Heart right ventricle (tissue), 16 donors: ENCODE measurements at regions not wholly inside any gene's neighbourhood (a gene's known extent, or its start where the extent isn't known, plus 50 kb on each side); places are given as distances from the start of the nearest gene placed in this dataset.

Experiments
- ATAC-seq, 8 donors: fragments of 200-7000 bp; cut with Tn5 transposase; one replicate each; pipeline ENCODE4 v1.9.1; 2020; ENCODE audit warnings: mild to moderate bottlenecking in 8 of 8, moderate library complexity in 8 of 8, moderate number of reproducible peaks in 1 of 8
- DNase-seq, 2 donors: peaks; one replicate each; pipeline ENCODE4 v3.0.0-alpha.2; 2020
- H3K27ac ChIP-seq, 10 donors: fragments of 200-600 bp; sonication (generic) in 2 of 10; one replicate each; pipeline versions ENCODE4 v1.5.0 to v1.8.0; 2020 to 2022; ENCODE audit warnings: mild to moderate bottlenecking in 3 of 10
- H3K27me3 ChIP-seq, 7 donors: fragments of 200-600 bp; one replicate each; pipeline ENCODE4 v1.8.0; 2021 to 2022; ENCODE audit warnings: mild to moderate bottlenecking in 2 of 7
- H3K36me3 ChIP-seq, 9 donors: fragments of 200-600 bp; sonication (generic) in 1 of 9; one replicate each; pipeline versions ENCODE4 v1.5.0 to v1.8.0; 2020 to 2022; ENCODE audit warnings: mild to moderate bottlenecking in 2 of 9
- H3K4me1 ChIP-seq, 9 donors: fragments of 200-600 bp; sonication (generic) in 1 of 9; one replicate each; pipeline versions ENCODE4 v1.5.0 to v1.8.0; 2020 to 2022; ENCODE audit warnings: mild to moderate bottlenecking in 4 of 9
- H3K4me3 ChIP-seq, 10 donors: fragments of 200-600 bp; sonication (generic) in 2 of 10; one replicate each; pipeline versions ENCODE4 v1.5.0 to v1.8.0; 2020 to 2022; ENCODE audit warnings: mild to moderate bottlenecking in 7 of 10, moderate library complexity in 2 of 10
- H3K9me3 ChIP-seq, 11 donors: fragments of 200-600 bp in 10 of 11; sonication (generic) in 2 of 11; one replicate each; pipeline versions ENCODE4 v1.5.0 to v1.8.0; 2013 to 2022; ENCODE audit warnings: mild to moderate bottlenecking in 2 of 11, control low read depth in 1 of 11, moderate library complexity in 1 of 11
- whole genome bisulfite sequencing, 2 donors: extraction: QIAGEN DNeasy Blood & Tissue Kit; methylation state at CpG; one replicate each; pipeline ENCODE4 v1.1.7; 2013; ENCODE audit warnings: inconsistent platforms in 1 of 2; 5-methylcytosine and 5-hydroxymethylcytosine counted together
- intact Hi-C, 10 donors: fragments of 100-400 bp; cut with DNase I; formaldehyde crosslinking; loops; one replicate each; pipeline versions ENCODE4 v1.11.1 to v1.14.2; 2022
- TF ChIP-seq, protein P1 (sequence below), 9 donors: fragments of 200-600 bp; sonication (generic) in 2 of 9; IDR thresholded peaks; one replicate each; pipeline versions ENCODE4 v1.5.0 to v1.8.0; 2021 to 2022; ENCODE audit warnings: antibody characterized with exemption in 9 of 9, mild to moderate bottlenecking in 5 of 9, moderate library complexity in 1 of 9
- donor health status: Arrhythmogenic right ventricular cardiomyopathy.
- donor health status: ischemic (EF 13 %, LVEDD 7.1; RV severe dilation, severe dysfunction).
- donor health status: healthy with polysubstance abuse.
- donor health status: DM: no; HTN: yes; CAD: no.
- donor health status: DM: no; HTN: no; CAD: no.
- donor health status: ischemic (EF 25% LVEDD 6.9; RV normal size, moderate dysfunction).
- donor health status: ischemic (EF 25% LVEDD 5.7; RV mildly dilated, moderate dysfunction).
- donor health status: healthy.
- donor health status: DM: yes; HTN: yes; CAD: no.
- donor health status: Ischemic cardiomyopathy.
- donor health status: ischemic (EF 35%, LVEDD 5.7; RV mildly dilated, moderate dysfunction).
- donor health status: nonischemic (EF 11% LVEDD 7.7; RV severe dilation, severe dysfunction).
- donor health status: DM: yes; HTN: yes; CAD: no.
- donor health status: PGD.
- donor health status: ischemic (EF 29% LVEDD 5.4; RV normal size, mild dysfunction).
- donor health status: nonischemic (EF 23%, LVEDD 6.1; RV moderate dilation, normal function).

DNA sequence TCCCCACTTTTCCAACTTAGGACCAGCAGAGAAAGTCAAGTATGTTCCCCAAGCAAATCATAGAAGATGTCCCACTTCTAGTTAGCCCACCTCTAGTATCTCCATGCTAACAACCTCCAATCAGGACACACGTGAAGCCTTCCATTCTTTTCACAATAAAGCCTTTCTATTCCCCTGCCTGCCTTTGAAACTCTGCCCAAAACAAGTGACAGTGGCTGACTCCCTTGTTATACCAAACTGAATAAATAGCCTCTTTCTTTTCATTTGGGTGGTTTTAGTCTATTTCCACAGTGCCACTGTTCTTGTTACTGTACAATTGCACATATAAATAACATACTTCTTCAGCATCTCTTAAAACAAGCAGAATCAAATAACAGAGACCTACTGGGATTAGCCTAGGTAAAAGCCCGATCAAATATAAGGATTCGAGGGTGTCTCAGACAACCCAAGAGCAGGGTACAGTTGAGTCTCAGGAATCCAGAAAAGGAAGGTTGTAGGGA lies 118.0 kb upstream of the NPHP3 start:
- DNase-seq (no peak), ATAC-seq (no peak)
- no peaks in the 10 kb centered on the region for H3K9me3 ChIP-seq
- H3K27me3 ChIP-seq: no peaks in the 10 kb centered on the region
- intact Hi-C loops: no loop called here
- 62 to 87% methylated on average over 3 of the region's 3 CpGs for WGBS, 2 donors
- no peak overlapping the region for H3K27ac ChIP-seq
- no peaks in the 10 kb centered on the region for H3K36me3 ChIP-seq
- H3K4me1 ChIP-seq: no peaks in the 10 kb centered on the region
- H3K4me3 ChIP-seq: no peak overlapping the region
- TF ChIP-seq, protein P1, sequence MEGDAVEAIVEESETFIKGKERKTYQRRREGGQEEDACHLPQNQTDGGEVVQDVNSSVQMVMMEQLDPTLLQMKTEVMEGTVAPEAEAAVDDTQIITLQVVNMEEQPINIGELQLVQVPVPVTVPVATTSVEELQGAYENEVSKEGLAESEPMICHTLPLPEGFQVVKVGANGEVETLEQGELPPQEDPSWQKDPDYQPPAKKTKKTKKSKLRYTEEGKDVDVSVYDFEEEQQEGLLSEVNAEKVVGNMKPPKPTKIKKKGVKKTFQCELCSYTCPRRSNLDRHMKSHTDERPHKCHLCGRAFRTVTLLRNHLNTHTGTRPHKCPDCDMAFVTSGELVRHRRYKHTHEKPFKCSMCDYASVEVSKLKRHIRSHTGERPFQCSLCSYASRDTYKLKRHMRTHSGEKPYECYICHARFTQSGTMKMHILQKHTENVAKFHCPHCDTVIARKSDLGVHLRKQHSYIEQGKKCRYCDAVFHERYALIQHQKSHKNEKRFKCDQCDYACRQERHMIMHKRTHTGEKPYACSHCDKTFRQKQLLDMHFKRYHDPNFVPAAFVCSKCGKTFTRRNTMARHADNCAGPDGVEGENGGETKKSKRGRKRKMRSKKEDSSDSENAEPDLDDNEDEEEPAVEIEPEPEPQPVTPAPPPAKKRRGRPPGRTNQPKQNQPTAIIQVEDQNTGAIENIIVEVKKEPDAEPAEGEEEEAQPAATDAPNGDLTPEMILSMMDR (IDR thresholded peaks at IDR 0.05): no peak

DNA sequence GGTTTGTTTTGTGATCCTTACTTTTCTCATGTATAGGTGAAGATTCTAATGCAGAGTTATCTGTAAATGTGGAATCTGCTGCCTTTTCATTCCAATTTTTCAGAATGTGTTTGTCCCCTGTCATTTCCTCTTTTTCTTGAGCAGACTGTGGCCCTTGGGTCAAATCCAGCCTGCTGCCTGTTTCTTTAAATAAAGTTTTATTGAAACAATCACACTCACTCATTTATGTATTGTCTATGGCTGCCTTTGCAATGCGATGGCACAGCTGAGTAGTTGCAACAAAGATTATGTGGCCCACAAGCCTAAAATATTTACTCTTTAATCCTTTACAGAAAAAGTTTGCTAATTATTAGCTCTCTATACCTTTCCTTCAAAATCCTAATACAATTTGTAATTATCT lies 116.3 kb upstream of the NPHP3 start:
- DNase-seq: no peak
- Histone ChIP-seq H3K4me3 (no peak overlapping the region), H3K9me3 (no peaks in the 10 kb centered on the region), H3K36me3 (no peaks in the 10 kb centered on the region), H3K4me1 (no peaks in the 10 kb centered on the region), H3K27ac (no peak overlapping the region), H3K27me3 (no peaks in the 10 kb centered on the region)
- no peak for ATAC-seq
- TF ChIP-seq, protein P1 (IDR thresholded peaks at IDR 0.05): no peak
- intact Hi-C loops: no loop called here
- WGBS, 2 donors: 97% methylated on average over 1 of the region's 1 CpG

DNA sequence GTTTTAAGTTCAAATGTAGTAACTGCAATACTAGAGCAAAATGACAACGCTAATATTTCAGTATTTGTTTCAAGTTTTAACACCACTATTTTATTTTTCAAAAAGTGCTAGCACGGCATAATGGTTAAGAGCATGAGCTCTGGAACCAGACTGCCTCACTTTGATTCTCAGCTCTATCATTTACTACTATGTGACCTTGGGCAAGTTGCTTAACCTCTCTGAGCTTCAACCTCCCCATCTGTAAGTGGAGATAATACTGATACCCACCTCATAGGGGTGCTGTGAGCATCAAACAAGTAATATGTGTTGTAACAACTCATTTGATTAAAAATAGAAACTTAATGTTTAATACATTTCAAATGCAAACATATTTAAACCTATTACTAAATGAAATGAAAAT lies 115.4 kb upstream of the NPHP3 start:
- Histone ChIP-seq H3K27me3 (no peaks in the 10 kb centered on the region), H3K36me3 (no peaks in the 10 kb centered on the region), H3K4me3 (no peak overlapping the region), H3K4me1 (no peaks in the 10 kb centered on the region), H3K9me3 (no peaks in the 10 kb centered on the region), H3K27ac (no peak overlapping the region)
- TF ChIP-seq, protein P1 (IDR thresholded peaks at IDR 0.05): no peak
- 88% methylated on average over 2 of the region's 2 CpGs for WGBS, 2 donors
- DNase-seq: no peak
- ATAC-seq: no peak
- intact Hi-C loops: no loop called here

DNA sequence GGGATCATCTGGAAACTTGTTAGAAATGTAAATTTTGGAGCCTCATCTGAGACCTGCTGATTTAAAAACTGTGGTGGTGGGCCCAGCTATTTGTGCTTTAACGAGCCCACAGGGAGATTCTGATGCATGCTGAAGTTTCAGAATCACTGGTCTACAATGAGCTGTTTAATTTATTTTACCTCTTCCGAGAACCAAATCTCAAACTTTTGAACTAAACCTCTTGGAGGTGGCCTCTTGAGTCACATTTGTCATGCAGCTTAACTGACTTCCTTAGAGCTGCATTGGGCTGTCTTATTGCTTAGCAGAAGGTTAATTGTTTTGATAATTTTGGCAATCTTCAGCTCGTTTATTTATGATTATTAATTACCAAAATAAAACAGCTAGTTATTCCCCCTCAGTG lies 112.1 kb upstream of the NPHP3 start:
- 67 to 70% methylated on average over 3 of the region's 3 CpGs for WGBS, 2 donors
- no peaks in the 10 kb centered on the region for H3K9me3 ChIP-seq
- ATAC-seq: no peak
- TF ChIP-seq, protein P1 (IDR thresholded peaks at IDR 0.05): no peak
- DNase-seq: no peak
- H3K36me3 ChIP-seq: no peaks in the 10 kb centered on the region
- no peaks in the 10 kb centered on the region for H3K27me3 ChIP-seq
- H3K4me1 ChIP-seq: no peaks in the 10 kb centered on the region
- no peak overlapping the region for H3K27ac ChIP-seq
- intact Hi-C loops: no loop called here
- H3K4me3 ChIP-seq: no peak overlapping the region
